CD4-positive, alpha-beta T cell (primary cell): ENCODE measurements at regions not wholly inside any gene's neighbourhood (a gene's known extent, or its start where the extent isn't known, plus 50 kb on each side); places are given as distances from the start of the nearest gene placed in this dataset.

Experiments used
- ATAC-seq: fragments of 200-7000 bp; cut with Tn5 transposase; one replicate; pipeline ENCODE4 v1.10.0; 2022; ENCODE audit warnings: mild to moderate bottlenecking; ENCODE audit not compliant: poor library complexity
- CTCF ChIA-PET: fragments of 350-600 bp; sonication (Branson Sonifier 250); formaldehyde crosslinking; loops from one replicate; lab custom pipeline; 2021; ENCODE audit warnings: antibody characterized with exemption, inconsistent platforms; lab: Charles Lee
- POLR2A ChIA-PET: fragments of 350-600 bp; sonication (Branson Sonifier 250); formaldehyde crosslinking; loops from one replicate; lab custom pipeline; 2021; ENCODE audit warnings: antibody characterized with exemption, inconsistent platforms; lab: Charles Lee
- DNase-seq, 14 experiments: peaks; one replicate each; pipeline ENCODE4 v3.0.0-alpha.2; 2013 to 2020; ENCODE audit warnings: mixed read lengths in 2 of 14
- H3K27ac ChIP-seq, 2 donors: one replicate each; pipeline versions ENCODE4 v1.5.1 to v1.7.0; 2013; ENCODE audit warnings: low read length in 2 of 2, low read depth in 1 of 2, mild to moderate bottlenecking in 1 of 2
- H3K27me3 ChIP-seq, 2 experiments: 1 replicate in 1 of 2; 2 replicates in 1 of 2; pipeline versions ENCODE4 v1.6.1 to v1.7.0; 2013; ENCODE audit warnings: low read length in 2 of 2, control low read depth in 1 of 2, mild to moderate bottlenecking in 1 of 2, moderate library complexity in 1 of 2; ENCODE audit not compliant: insufficient read depth in 2 of 2, control insufficient read depth in 1 of 2
- H3K36me3 ChIP-seq: one replicate; pipeline ENCODE4 v1.6.1; 2013; ENCODE audit warnings: low read length, control low read depth; ENCODE audit not compliant: insufficient read depth
- H3K4me1 ChIP-seq: one replicate; pipeline ENCODE4 v1.6.1; 2013; ENCODE audit warnings: low read length, control low read depth; ENCODE audit not compliant: insufficient read depth
- H3K4me3 ChIP-seq: one replicate; pipeline ENCODE4 v1.5.1; 2013; ENCODE audit warnings: mild to moderate bottlenecking, low read length, moderate library complexity
- H3K9me3 ChIP-seq, 2 experiments: 1 replicate in 1 of 2; 2 replicates in 1 of 2; pipeline versions ENCODE4 v1.6.1 to v1.7.0; 2013; ENCODE audit warnings: low read length in 2 of 2, mild to moderate bottlenecking in 2 of 2, control low read depth in 1 of 2, moderate library complexity in 1 of 2; ENCODE audit not compliant: control insufficient read depth in 1 of 2, insufficient read depth in 1 of 2
- H3K27ac Mint-ChIP-seq: one replicate; pipeline ENCODE4 v1.8.0; 2020; ENCODE audit warnings: mixed read lengths
- H3K27me3 Mint-ChIP-seq: one replicate; pipeline ENCODE4 v1.8.0; 2021; ENCODE audit warnings: mixed read lengths
- H3K36me3 Mint-ChIP-seq: one replicate; pipeline ENCODE4 v1.8.0; 2021; ENCODE audit warnings: low read depth, mixed read lengths
- H3K4me1 Mint-ChIP-seq: one replicate; pipeline ENCODE4 v1.8.0; 2021; ENCODE audit warnings: low read depth, mixed read lengths
- H3K4me3 Mint-ChIP-seq: one replicate; pipeline ENCODE4 v1.8.0; 2020; ENCODE audit warnings: mild to moderate bottlenecking, mixed read lengths
- H3K9me3 Mint-ChIP-seq: one replicate; pipeline ENCODE4 v1.8.0; 2020; ENCODE audit warnings: mixed read lengths
- intact Hi-C, 2 experiments: fragments of 100-400 bp; cut with DNase I in 1 of 2; cut with micrococcal nuclease in 1 of 2; formaldehyde crosslinking; loops; one replicate each; pipeline versions ENCODE4 v1.15.1 to v1.9.0; 2023 to 2025; cut with DNase I, micrococcal nuclease
- TF ChIP-seq, protein P1 (sequence below): fragments of 200-600 bp; IDR thresholded peaks from one replicate; pipeline ENCODE4 v1.8.0; 2022; ENCODE audit warnings: antibody characterized with exemption, mild to moderate bottlenecking

DNA sequence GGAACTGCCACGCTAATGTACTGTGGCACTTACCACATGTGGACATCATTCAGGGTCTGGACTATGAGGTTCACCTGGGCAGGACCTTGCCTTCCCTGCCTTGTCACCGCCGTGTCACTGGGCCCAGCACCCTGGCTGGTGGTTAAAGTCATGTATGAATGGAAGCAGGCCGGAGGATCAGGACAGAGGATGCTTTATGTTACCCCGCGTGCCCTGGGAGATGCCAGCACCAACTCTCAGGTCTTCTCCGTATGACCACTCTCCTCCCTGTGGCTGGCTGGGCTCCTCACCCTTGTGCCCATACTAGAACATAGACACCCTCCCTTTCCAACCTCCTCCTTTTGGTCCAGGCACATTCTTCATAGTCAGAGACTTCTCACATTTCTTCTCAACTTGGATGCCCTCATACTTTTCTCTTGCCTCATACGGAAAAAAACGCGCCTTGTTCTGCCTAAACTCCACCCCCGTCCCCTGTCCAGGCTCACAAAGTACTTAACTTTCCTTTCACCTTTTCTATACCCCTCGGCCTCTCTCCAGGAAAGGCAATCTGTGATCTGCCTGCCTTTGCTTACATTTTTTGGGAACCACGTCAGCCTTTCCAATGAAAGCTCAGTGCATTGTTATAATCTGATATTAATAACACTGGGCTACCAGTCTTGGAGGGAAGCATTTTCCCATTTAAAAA is 240.0 kb downstream of the TEX36 start:
- no peak overlapping the region for H3K27ac ChIP-seq
- peaks cover 0 to 6% of the 10 kb centered on the region in 2 experiments for H3K9me3 ChIP-seq
- Mint-ChIP-seq H3K36me3 (no peaks in the 10 kb centered on the region), H3K4me1 (no peaks in the 10 kb centered on the region), H3K27me3 (no peaks in the 10 kb centered on the region), H3K4me3 (no peak overlapping the region), H3K27ac (no peak overlapping the region), H3K9me3 (no peaks in the 10 kb centered on the region)
- intact Hi-C loops: no loop called here
- H3K36me3 ChIP-seq: no peaks in the 10 kb centered on the region
- TF ChIP-seq, protein P1, sequence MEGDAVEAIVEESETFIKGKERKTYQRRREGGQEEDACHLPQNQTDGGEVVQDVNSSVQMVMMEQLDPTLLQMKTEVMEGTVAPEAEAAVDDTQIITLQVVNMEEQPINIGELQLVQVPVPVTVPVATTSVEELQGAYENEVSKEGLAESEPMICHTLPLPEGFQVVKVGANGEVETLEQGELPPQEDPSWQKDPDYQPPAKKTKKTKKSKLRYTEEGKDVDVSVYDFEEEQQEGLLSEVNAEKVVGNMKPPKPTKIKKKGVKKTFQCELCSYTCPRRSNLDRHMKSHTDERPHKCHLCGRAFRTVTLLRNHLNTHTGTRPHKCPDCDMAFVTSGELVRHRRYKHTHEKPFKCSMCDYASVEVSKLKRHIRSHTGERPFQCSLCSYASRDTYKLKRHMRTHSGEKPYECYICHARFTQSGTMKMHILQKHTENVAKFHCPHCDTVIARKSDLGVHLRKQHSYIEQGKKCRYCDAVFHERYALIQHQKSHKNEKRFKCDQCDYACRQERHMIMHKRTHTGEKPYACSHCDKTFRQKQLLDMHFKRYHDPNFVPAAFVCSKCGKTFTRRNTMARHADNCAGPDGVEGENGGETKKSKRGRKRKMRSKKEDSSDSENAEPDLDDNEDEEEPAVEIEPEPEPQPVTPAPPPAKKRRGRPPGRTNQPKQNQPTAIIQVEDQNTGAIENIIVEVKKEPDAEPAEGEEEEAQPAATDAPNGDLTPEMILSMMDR: no peak
- ChIA-PET CTCF (no interaction called here), POLR2A (no interaction called here)
- no peaks in the 10 kb centered on the region for H3K27me3 ChIP-seq
- DNase-seq (no peak), ATAC-seq (no peak)
- H3K4me1 ChIP-seq: no peaks in the 10 kb centered on the region
- H3K4me3 ChIP-seq: no peak overlapping the region

DNA sequence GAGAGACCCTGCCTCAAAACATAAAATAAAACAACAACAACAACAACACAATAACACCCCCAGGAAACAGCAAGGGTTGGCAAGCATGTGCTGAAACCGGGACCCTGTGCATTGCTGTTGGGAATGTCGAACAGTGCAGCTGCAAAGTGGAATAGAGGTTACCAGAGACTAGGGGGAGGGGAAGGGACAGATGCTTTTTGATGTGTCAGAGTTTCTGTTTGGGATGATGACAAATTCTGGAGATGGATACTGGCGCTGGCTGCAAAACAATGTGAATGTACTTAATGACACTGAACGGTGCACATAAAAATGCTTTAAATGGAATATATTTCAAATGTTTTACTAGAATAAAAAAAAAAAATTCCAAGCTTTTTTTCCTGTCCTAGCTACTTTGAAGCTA is 241.8 kb downstream of the TEX36 start:
- DNase-seq: no peak
- intact Hi-C loops: no loop called here
- Mint-ChIP-seq H3K27me3 (no peaks in the 10 kb centered on the region), H3K4me1 (no peaks in the 10 kb centered on the region), H3K4me3 (no peak overlapping the region), H3K9me3 (peaks cover 2% of the 10 kb centered on the region), H3K27ac (no peak overlapping the region), H3K36me3 (no peaks in the 10 kb centered on the region)
- H3K27ac ChIP-seq: no peak overlapping the region
- ChIA-PET POLR2A (no interaction called here), CTCF (no interaction called here)
- no peak overlapping the region for H3K4me3 ChIP-seq
- no peaks in the 10 kb centered on the region for H3K4me1 ChIP-seq
- H3K27me3 ChIP-seq: no peaks in the 10 kb centered on the region
- no peaks in the 10 kb centered on the region for H3K36me3 ChIP-seq
- H3K9me3 ChIP-seq: peaks cover 0 to 6% of the 10 kb centered on the region in 2 experiments
- TF ChIP-seq, protein P1: no peak
- no peak for ATAC-seq

GRCh38 chr10:125431149-125431548 is 251.8 kb downstream of the TEX36 start:
- no peak overlapping the region for H3K4me3 Mint-ChIP-seq
- no peaks in the 10 kb centered on the region for H3K36me3 Mint-ChIP-seq
- DNase-seq (no peak), ATAC-seq (no peak)
- Histone ChIP-seq H3K9me3 (peaks cover 0 to 4% of the 10 kb centered on the region in 2 experiments), H3K27ac (no peak overlapping the region), H3K4me1 (no peaks in the 10 kb centered on the region), H3K36me3 (no peaks in the 10 kb centered on the region), H3K27me3 (no peaks in the 10 kb centered on the region), H3K4me3 (no peak overlapping the region)
- H3K9me3 Mint-ChIP-seq: peaks cover 16% of the 10 kb centered on the region
- TF ChIP-seq, protein P1: no peak
- CTCF ChIA-PET: no interaction called here
- no peak overlapping the region for H3K27ac Mint-ChIP-seq
- H3K4me1 Mint-ChIP-seq: no peaks in the 10 kb centered on the region
- no peaks in the 10 kb centered on the region for H3K27me3 Mint-ChIP-seq
- POLR2A ChIA-PET: no interaction called here
- intact Hi-C loops: no loop called here
